DND-41 (cell line): ENCODE measurements at regions not wholly inside any gene's neighbourhood (a gene's known extent, or its start where the extent isn't known, plus 50 kb on each side); places are given as distances from the start of the nearest gene placed in this dataset.
"Not testable (repeated sequence)": the region's sequence is repeated elsewhere in the genome, so short reads cannot be mapped to it uniquely, and the experiment has no call there.

Experiments used
- ATAC-seq: fragments of 200-7000 bp; cut with Tn5 transposase; 3 replicates; pipeline ENCODE4 v1.9.1; 2021; ENCODE audit warnings: low read depth; ENCODE audit not compliant: insufficient read depth
- DNase-seq: peaks from one replicate; pipeline ENCODE4 v3.0.0-alpha.2; 2020
- H2AFZ ChIP-seq: 2 replicates; pipeline ENCODE4 v1.6.0; 2012; ENCODE audit warnings: low read depth, low read length
- H3K27ac ChIP-seq: 2 replicates; pipeline ENCODE4 v1.5.1; 2012; ENCODE audit warnings: low read length, inconsistent platforms
- H3K27me3 ChIP-seq: fragments of 200-600 bp; sonication (generic); 2 replicates; pipeline ENCODE4 v1.6.0; 2012; ENCODE audit warnings: low read length, mild to moderate bottlenecking, inconsistent platforms; ENCODE audit not compliant: insufficient read depth, poor library complexity
- H3K36me3 ChIP-seq: 2 replicates; pipeline ENCODE4 v1.5.1; 2012; ENCODE audit warnings: low read length, inconsistent platforms; ENCODE audit not compliant: insufficient read depth
- H3K4me1 ChIP-seq: 2 replicates; pipeline ENCODE4 v1.5.1; 2012; ENCODE audit warnings: mild to moderate bottlenecking, low read length; ENCODE audit not compliant: insufficient read depth
- H3K4me2 ChIP-seq: 2 replicates; pipeline ENCODE4 v1.6.0; 2012; ENCODE audit warnings: mild to moderate bottlenecking, moderate library complexity, low read length, inconsistent platforms; ENCODE audit not compliant: insufficient read depth
- H3K4me3 ChIP-seq, 2 experiments: fragments of 200-600 bp in 1 of 2; shearing (Covaris generic) in 1 of 2; 2 replicates each; pipeline ENCODE4 v1.5.1; 2012 to 2016; ENCODE audit warnings: inconsistent platforms in 2 of 2, low read length in 2 of 2, mild to moderate bottlenecking in 2 of 2, low read depth in 1 of 2, moderate library complexity in 1 of 2
- H3K79me2 ChIP-seq: 2 replicates; pipeline ENCODE4 v1.6.0; 2012; ENCODE audit warnings: low read length, inconsistent platforms; ENCODE audit not compliant: insufficient read depth
- H3K9ac ChIP-seq: 2 replicates; pipeline ENCODE4 v1.6.0; 2012; ENCODE audit warnings: low read depth, mild to moderate bottlenecking, inconsistent platforms, low read length, moderate library complexity
- H3K9me3 ChIP-seq: 2 replicates; pipeline ENCODE4 v1.5.1; 2012; ENCODE audit warnings: low read length, moderate library complexity, mild to moderate bottlenecking, inconsistent platforms; ENCODE audit not compliant: insufficient read depth, severe bottlenecking
- H4K20me1 ChIP-seq: 2 replicates; pipeline ENCODE4 v1.6.0; 2012; ENCODE audit warnings: low read length; ENCODE audit not compliant: insufficient read depth
- EZH2 ChIP-seq: IDR thresholded peaks from 3 replicates; pipeline ENCODE4 v1.6.1; 2012; ENCODE audit warnings: borderline replicate concordance, low read depth, mild to moderate bottlenecking, moderate library complexity, low read length, inconsistent platforms; ENCODE audit not compliant: severe bottlenecking
- TF ChIP-seq, protein P1 (sequence below): IDR thresholded peaks from 2 replicates; pipeline ENCODE4 v1.5.1; 2012; ENCODE audit warnings: borderline replicate concordance, low read length, moderate library complexity, mild to moderate bottlenecking; ENCODE audit not compliant: poor library complexity, severe bottlenecking; ENCODE audit errors: extremely low read depth

DNA sequence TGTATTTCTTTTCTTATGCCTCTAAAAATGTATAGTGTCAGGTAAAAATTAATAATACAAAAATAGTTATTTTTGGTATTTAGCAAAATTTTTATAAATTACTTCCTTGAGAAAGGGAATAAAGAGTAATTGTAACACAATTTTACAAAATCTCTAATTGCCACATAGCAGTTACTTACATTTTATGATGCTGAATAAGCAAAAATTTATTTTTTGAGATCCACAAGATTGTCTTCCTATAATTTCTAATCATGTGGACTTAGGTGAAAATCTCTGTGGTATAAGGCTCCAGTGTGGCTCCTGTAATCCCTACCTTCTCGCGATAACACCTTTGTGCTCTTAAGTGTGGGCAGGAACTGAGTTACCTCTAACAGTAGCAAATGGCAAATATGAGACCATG lies 487.1 kb upstream of the ZNF337 start:
- H3K9ac ChIP-seq, H2AFZ ChIP-seq, H3K4me3 ChIP-seq: not testable (repeated sequence)

DNA sequence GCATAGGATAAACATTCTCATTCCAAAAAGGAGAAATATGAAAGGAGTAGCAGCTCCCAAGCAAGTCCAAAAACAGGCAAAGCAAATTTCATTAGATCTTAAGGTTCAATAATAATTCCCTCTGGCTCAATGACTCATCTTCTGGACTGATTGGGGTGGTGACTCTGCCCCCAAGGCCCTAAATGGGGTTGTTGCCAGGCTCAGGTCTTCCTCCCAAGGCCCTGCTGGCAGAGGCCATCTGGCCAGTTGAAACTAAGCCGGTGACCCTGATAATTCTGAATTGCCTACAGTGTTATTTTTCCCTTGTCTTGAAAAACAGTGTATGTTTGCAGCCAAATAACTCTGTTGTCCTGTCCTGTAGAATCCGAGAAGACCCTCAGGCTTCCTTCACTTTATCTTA lies 484.7 kb upstream of the ZNF337 start:
- H3K36me3 ChIP-seq, H3K4me3 ChIP-seq, ATAC-seq, H3K27ac ChIP-seq, H3K27me3 ChIP-seq, H4K20me1 ChIP-seq, H3K4me2 ChIP-seq, DNase-seq, H3K9me3 ChIP-seq, H3K4me1 ChIP-seq, H3K79me2 ChIP-seq, H2AFZ ChIP-seq, H3K9ac ChIP-seq: not testable (repeated sequence)

More for the DNA sequence above, 487.1 kb upstream of the ZNF337 start:
- H4K20me1 ChIP-seq, ATAC-seq, DNase-seq, H3K27ac ChIP-seq, H3K4me1 ChIP-seq, H3K36me3 ChIP-seq, H3K4me2 ChIP-seq, H3K27me3 ChIP-seq, H3K79me2 ChIP-seq, H3K9me3 ChIP-seq: not testable (repeated sequence)

DNA sequence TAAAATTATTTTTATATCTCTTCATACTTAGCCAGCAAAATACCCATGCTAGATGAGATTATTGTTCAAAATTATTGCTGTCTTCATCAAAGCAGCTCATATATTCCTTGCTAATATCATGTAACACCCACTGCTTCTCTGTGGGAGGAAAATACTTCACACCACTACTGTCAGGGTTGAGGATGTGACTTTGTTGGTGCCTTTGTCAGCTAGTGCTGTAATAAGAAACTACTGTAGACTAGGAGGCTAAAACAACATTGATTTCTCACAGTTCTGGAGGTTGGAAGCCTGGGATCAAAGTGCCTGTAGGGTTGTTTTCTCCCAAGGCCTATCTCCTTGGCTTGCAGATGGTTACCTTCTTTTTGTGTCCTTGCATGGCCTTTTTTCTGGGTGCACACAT lies 475.2 kb upstream of the ZNF337 start:
- H3K4me1 ChIP-seq, H3K9ac ChIP-seq, H3K4me3 ChIP-seq, H4K20me1 ChIP-seq, H3K9me3 ChIP-seq, H3K4me2 ChIP-seq, H3K79me2 ChIP-seq, H3K27me3 ChIP-seq, ATAC-seq, H2AFZ ChIP-seq, DNase-seq, H3K27ac ChIP-seq, H3K36me3 ChIP-seq: not testable (repeated sequence)

DNA sequence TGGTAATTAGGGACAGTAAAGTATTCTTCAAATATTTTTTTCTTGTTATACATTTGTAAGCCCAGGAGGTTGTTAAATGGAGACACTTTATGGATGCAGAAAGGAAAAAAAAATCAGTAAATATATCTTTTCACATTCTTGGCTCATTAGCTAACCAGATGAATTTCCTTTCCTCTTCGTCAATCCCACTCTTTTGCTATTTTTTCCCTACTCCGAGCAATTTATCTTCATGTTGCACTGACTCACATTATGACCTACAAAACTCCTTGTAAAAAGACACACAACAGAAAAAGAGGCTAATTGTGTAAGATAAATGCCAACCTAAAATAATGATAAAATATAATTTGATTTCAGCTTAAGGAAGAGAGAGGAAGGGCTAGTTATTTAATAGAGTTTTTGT lies 472.9 kb upstream of the ZNF337 start:
- TF ChIP-seq EZH2, result no peak
- TF ChIP-seq, protein P1, sequence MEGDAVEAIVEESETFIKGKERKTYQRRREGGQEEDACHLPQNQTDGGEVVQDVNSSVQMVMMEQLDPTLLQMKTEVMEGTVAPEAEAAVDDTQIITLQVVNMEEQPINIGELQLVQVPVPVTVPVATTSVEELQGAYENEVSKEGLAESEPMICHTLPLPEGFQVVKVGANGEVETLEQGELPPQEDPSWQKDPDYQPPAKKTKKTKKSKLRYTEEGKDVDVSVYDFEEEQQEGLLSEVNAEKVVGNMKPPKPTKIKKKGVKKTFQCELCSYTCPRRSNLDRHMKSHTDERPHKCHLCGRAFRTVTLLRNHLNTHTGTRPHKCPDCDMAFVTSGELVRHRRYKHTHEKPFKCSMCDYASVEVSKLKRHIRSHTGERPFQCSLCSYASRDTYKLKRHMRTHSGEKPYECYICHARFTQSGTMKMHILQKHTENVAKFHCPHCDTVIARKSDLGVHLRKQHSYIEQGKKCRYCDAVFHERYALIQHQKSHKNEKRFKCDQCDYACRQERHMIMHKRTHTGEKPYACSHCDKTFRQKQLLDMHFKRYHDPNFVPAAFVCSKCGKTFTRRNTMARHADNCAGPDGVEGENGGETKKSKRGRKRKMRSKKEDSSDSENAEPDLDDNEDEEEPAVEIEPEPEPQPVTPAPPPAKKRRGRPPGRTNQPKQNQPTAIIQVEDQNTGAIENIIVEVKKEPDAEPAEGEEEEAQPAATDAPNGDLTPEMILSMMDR, result no peak
- H3K9me3 ChIP-seq, result no peaks in the 10 kb centered on the region
- H3K36me3 ChIP-seq, result no peaks in the 10 kb centered on the region
- no peak overlapping the region for H2AFZ ChIP-seq
- no peaks in the 10 kb centered on the region for H4K20me1 ChIP-seq
- no peak overlapping the region for H3K9ac ChIP-seq
- no peaks in the 10 kb centered on the region for H3K27me3 ChIP-seq
- H3K27ac ChIP-seq, result no peak overlapping the region
- H3K4me2 ChIP-seq, result no peak overlapping the region
- no peaks in the 10 kb centered on the region for H3K79me2 ChIP-seq
- ATAC-seq (no peak), DNase-seq (no peak)
- no peak overlapping the region for H3K4me3 ChIP-seq
- H3K4me1 ChIP-seq, result no peaks in the 10 kb centered on the region

DNA sequence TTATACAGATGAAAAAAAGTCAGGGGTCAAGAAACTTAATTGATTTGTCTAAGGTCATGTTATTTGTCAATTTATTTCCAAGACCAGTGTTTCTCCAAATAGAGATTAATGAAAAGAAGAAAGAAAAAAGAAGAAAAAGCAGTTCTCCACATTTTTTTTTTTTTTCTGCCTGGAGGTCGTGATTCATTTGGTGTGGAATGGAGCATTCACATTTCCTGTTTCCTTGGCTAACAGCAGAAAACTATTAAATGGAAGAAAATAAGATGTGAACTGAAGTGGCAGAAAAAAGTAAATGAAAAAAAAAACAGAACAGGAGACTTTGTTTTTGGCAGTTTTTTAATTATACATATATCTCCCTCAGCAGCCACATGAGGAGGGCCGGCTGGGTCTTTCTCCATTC lies 470.8 kb upstream of the ZNF337 start:
- Histone ChIP-seq H3K4me3 (no peak overlapping the region), H3K9me3 (no peaks in the 10 kb centered on the region), H3K4me1 (no peaks in the 10 kb centered on the region), H3K79me2 (no peaks in the 10 kb centered on the region), H3K4me2 (no peak overlapping the region), H2AFZ (no peak overlapping the region), H4K20me1 (no peaks in the 10 kb centered on the region), H3K9ac (no peak overlapping the region), H3K36me3 (no peaks in the 10 kb centered on the region), H3K27me3 (no peaks in the 10 kb centered on the region), H3K27ac (no peak overlapping the region)
- ATAC-seq (no peak), DNase-seq (no peak)
- no peak for TF ChIP-seq EZH2
- TF ChIP-seq, protein P1, result no peak
